HL-60/S4 (cell line): ENCODE measurements at regions not wholly inside any gene's neighbourhood (a gene's known extent, or its start where the extent isn't known, plus 50 kb on each side); places are given as distances from the start of the nearest gene placed in this dataset.

Experiments
- in situ Hi-C: fragments of 300-500 bp; cut with MboI; formaldehyde crosslinking; loops from 2 replicates; pipeline ENCODE4 v1.14.3; 2022; ENCODE audit warnings: low sequenced_read_pairs

GRCh38 chr10:78184851-78185692 lies 151.4 kb downstream of the RPS24 start:
- in situ Hi-C loops = no loop called here

- in situ Hi-C loops = no loop called here
These were observed 152.0 kb downstream of the RPS24 start for GRCh38 chr10:78185693-78186055.

GRCh38 chr10:78186572-78186971 lies 152.9 kb downstream of the RPS24 start:
- in situ Hi-C loops = no loop called here

GRCh38 chr10:78187371-78187770 lies 153.7 kb downstream of the RPS24 start:
- in situ Hi-C loops = no loop called here

GRCh38 chr10:78188446-78188845 lies 154.8 kb downstream of the RPS24 start:
- in situ Hi-C loops = no loop called here

- in situ Hi-C loops = no loop called here
These were observed 156.6 kb downstream of the RPS24 start for GRCh38 chr10:78190051-78190825.

GRCh38 chr10:78191301-78191700 lies 157.6 kb downstream of the RPS24 start:
- in situ Hi-C loops = no loop called here

- in situ Hi-C loops = no loop called here
These were observed 159.5 kb downstream of the RPS24 start for GRCh38 chr10:78193189-78193588.

- in situ Hi-C loops = no loop called here
These were observed 160.4 kb downstream of the RPS24 start for GRCh38 chr10:78194050-78194449.

GRCh38 chr10:78194539-78195402 lies 161.1 kb downstream of the RPS24 start:
- in situ Hi-C loops = no loop called here

- in situ Hi-C loops = no loop called here
These were observed 162.7 kb downstream of the RPS24 start for GRCh38 chr10:78196396-78196795.

- in situ Hi-C loops = no loop called here
These were observed 163.3 kb downstream of the RPS24 start for GRCh38 chr10:78196964-78197363.

GRCh38 chr10:78197628-78198272 lies 164.1 kb downstream of the RPS24 start:
- in situ Hi-C loops = no loop called here

GRCh38 chr10:78199005-78199725 lies 165.5 kb downstream of the RPS24 start:
- in situ Hi-C loops = no loop called here

- in situ Hi-C loops = loop anchor here (25.0 kb wide), 1 partner anchor 988 kb away; no protein-coding TSS in a partner anchor
These were observed 166.1 kb downstream of the RPS24 start for GRCh38 chr10:78199759-78200158.

GRCh38 chr10:78200686-78201085 lies 167.0 kb downstream of the RPS24 start:
- in situ Hi-C loops = loop anchor here (25.0 kb wide), 1 partner anchor 987 kb away; no protein-coding TSS in a partner anchor

GRCh38 chr10:78202386-78202785 lies 168.7 kb downstream of the RPS24 start:
- in situ Hi-C loops = loop anchor here (25.0 kb wide), 1 partner anchor 985 kb away; no protein-coding TSS in a partner anchor

GRCh38 chr10:78203915-78204818 lies 170.5 kb downstream of the RPS24 start:
- in situ Hi-C loops = loop anchor here (25.0 kb wide), 1 partner anchor 983 kb away; no protein-coding TSS in a partner anchor
